HG03575 (cell line): ENCODE measurements at regions not wholly inside any gene's neighbourhood (a gene's known extent, or its start where the extent isn't known, plus 50 kb on each side); places are given as distances from the start of the nearest gene placed in this dataset.

Source experiments
- ATAC-seq: cut with Tn5 transposase; IDR thresholded peaks from one replicate; pipeline ENCODE4 v1.9.1; 2021; ENCODE audit not compliant: unreplicated experiment, insufficient number of reproducible peaks, low FRiP score; ENCODE audit errors: extremely low read depth

DNA sequence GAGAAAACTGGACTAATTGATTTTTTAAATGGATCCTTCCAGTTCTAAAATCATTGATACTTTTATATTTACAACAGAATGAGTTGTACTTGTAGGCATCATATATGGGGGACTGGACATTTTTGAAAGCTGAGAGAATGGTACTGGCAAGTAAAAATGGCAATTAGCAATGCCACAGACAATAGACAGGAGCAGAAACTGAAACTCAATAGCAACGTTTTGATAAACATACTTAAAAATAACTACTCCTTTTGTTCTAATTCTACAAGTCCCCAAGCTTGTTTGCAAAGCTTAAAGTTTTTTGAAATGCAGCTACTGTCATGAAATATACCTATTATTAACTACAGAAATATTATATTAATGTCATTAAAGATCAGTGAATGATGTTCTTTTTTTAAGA lies 52.8 kb upstream of the FBXL7 start:
- no peak for ATAC-seq

DNA sequence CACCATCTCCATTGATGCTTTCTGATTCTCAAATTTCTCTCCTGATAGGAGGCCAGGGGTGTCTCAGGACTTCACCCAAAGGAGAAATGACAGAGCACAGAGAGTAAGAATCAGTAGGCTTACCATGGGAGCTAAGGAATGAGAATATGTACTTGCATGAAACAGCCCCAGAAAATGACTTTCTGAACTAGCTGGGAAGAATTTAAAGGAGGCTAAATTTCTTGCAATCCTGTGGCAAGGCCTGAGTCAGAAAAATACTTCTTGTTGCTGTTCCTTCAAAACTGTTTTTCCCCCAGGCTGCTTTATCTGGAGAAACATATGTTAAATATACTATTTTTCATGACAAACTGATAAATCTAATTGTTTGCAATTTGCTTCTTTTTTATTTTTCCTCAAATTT lies 53.4 kb upstream of the FBXL7 start:
- no peak for ATAC-seq

DNA sequence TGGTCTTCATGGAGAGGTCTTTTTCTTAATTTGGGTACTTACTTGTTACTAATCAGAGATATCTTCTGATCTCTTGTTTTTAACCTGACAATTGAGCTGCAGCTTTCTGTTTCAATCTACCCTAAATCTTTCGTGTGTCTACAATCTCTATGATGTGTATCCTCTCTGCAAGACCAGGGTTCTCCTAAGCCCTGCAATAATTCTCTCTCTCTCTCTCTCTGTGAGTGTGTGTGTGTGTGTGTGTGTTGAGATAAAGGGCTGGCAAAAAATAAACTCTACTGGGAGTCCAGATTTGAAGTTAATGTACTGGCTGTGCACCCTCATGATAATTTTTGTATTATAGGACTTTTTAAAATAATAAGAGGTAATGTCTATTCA lies 57.8 kb upstream of the FBXL7 start:
- ATAC-seq = no peak

DNA sequence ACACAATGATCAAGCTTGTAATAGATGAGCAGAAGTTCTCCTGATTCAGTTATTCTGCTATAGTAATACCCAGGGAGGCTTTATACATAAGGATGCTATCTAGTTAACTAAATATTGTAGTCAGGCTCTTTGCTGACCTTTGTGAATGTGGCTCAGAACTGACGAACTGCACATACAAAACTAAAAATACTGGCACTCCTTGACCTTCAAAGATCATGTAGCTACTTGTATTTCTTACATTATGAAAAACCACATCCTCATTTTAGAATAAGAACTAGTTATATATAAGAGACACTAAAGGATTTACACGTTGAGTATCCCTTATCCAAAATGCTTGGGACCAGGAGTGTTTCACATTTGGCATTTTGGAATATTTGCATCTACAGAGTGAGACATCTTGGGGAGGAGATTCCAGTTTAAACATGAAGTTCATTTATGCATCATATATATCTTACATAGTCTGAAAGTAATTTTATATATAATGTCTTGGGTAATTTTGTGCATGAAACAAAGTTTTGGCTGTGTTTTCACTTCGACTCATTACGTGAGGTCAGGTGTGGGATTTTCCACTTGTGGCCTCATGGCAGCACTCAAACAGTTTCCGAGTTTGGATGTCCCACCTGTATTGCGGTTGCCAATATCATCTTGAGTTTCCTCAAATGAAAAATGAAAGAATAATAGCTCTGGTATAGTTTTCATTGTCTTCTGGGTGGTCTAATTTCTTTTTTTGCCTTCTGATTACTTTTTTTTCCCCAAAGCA lies 58.4 kb upstream of the FBXL7 start:
- no peak for ATAC-seq

DNA sequence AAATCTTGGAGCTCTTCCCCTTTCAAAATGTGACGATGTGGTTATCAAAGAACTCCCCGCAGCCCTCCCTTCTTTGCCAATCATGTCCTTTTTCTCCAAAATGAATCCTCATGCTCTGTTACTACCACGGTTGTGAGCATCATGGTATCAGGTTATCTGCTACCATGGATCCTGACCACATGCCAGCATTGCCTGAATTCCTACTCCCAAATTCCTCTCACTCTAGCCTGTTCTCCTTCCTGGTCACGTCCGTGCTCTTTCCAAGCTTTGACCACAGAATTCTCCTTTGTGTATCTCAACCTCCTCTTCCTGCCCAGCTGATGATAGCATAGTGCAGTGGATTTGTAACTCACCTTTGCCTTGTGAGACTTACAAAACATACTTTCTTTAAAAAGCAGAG lies 59.5 kb upstream of the FBXL7 start:
- no peak for ATAC-seq

DNA sequence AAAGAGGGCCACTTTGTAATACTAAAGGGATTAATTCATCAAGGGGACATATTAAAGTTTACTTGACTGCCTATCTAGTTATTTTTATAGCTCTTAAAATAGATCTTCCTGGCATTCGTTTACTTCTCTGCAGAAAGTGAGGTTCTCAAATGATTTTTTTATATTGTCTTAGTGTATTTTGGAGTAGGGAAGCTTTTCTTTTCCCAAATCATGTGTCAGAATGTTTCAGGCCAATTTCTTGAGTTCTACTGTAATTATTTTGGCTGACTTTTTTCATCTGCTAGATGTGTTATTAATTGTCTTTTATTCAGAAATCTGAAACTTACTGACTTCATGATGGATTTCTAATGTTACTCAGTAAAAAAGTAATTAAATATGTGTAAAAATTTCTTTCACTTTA lies 60.2 kb upstream of the FBXL7 start:
- no peak for ATAC-seq

DNA sequence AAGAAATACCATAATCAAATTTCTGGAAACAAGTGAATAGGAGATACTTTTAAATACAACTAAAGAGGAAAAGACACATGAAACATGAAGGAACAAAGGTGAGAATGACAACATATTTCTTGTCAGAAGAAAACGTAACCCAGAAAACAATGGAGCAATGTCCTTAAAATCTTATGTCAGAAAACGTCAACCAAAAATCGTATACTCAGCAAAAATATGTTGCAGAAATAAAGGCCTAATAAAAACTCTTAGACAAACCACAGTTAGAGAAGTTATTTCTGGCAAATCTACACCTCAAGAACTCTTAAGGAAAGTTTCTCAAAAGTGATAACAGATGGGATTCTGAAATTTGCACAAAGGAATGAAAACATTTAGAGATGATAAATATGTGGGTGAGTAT lies 66.3 kb upstream of the FBXL7 start:
- no peak for ATAC-seq

DNA sequence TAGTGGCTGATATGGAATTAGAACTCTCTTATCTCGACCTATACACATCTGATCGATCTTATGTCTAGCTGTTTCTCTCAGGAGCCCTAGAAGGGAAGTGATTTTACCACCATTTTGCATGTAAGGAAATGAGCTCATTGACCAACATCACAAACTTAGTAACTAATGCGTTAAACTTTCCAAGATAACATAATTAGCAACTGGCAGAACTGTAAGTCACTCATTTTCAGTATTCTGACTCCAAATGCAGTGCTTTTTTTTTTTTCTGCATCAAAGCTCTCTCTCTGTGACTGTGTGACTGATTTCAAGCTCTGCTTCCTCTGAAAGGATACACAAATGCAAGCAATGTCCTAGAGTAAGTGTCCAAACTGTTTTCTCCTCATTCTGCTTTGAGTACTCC lies 68.1 kb upstream of the FBXL7 start:
- ATAC-seq = no peak

DNA sequence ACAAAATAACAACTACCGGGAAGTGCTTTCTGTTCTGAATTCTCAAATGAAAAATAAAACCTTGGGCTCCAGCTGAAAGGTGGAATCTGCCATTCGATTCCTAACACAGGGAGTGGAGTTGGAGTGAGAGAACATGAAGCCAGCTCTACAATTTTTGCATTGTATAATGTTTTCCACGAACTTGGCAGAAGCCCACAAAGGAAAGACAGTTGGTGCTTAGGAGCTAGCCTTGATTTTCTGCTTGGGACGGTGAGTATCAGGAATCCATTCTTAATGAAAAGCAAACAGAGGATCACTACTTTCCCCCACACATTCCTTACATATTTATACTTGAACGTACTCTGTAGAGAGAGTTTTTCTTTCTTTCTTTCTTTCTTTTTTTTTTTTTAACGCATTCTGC lies 74.2 kb upstream of the FBXL7 start:
- no peak for ATAC-seq

DNA sequence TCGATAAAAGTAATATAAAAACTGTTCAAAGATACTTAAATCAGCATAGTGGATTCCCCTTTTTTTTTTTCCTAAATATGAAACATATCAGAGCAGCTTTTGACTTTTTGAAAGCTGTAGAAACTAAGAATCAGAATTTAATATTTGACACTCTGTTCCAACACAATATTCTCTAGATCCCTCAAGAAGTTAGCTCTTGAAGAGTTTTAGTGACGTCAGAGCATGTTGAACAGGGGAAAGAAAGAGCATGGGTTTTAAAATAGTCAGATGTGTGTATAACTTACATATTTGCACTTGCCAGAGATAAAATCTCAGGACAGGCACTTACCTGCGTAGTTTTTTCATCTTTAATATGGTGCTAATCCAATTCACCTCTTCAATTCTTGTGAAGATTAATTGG lies 75.2 kb upstream of the FBXL7 start:
- ATAC-seq = no peak

DNA sequence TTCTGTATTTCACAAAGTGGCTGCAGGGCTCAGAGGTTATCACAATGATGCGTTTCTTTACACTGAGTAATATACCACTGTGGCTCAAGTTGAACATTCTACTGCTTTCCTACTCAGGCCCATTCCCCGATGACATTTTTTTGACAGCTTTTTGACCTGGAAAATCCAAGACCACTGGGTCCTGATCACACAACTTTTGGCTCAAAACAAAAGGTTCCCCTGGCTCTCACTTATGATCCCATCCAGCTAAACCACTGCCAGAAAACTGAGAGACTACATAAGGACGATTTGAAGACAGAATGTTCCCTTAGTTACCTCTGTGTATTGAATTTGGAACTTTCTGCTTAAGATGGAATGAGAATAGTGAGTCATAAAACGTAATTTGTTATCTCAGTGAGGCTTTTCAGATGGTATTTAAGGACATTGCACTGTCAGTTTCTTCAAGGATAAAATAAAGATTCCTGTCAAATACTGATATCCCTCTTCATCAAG lies 78.0 kb upstream of the FBXL7 start:
- no peak for ATAC-seq

DNA sequence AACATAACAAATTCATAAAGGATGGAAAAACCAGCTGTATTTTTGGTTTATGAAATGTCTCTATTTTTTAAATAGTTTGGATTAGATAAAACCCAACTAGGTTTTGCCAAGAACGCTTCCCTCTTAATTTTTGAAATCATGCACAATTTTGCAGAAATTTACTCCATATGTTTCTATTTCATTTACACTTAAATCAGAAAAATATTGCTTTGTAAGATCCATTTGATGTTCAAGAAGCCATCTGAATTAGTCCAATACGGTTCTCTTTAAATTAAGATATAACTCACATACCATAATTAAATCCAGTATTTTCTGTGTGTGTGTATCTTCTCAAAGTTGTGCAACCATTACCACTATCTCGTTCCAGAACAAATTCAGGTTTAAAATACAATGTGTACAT lies 78.6 kb upstream of the FBXL7 start:
- no peak for ATAC-seq

DNA sequence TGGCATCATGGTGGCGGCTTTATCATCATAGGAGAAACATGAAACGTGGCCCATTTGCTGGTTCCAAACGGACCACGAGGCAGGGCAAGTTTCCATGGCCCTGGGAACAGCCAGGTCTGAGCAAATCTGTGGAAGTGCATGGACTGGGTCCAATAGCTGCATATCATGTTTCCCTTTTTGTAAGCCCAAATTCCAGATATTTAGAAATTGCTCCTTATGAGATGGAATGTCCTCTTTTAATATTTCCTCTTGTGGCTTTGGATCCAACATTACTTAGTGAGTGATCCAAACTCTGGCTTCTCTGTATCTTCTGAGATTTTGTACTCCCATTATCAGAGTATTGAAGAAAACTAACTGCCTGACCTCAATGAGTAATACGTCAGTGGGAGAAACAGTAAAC lies 79.8 kb upstream of the FBXL7 start:
- no peak for ATAC-seq

DNA sequence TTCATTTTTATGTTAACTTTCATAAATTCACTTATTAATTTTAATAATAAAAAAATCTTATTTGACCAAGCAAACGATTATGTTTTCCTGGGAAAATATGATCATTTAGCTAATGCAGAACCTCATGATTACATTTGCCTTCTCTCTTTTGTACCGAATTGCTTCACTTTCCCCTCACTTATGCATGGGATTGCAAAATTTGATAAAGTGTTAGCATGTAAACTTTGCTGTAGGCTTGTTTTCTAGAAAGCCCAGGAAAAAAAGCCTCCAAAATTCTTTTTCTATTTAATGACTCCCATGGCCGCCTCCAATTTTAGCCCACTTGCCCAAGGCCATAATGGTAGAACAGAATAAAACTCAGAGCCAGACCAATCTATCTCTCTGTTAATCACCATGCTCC lies 82.8 kb upstream of the FBXL7 start:
- ATAC-seq = no peak

DNA sequence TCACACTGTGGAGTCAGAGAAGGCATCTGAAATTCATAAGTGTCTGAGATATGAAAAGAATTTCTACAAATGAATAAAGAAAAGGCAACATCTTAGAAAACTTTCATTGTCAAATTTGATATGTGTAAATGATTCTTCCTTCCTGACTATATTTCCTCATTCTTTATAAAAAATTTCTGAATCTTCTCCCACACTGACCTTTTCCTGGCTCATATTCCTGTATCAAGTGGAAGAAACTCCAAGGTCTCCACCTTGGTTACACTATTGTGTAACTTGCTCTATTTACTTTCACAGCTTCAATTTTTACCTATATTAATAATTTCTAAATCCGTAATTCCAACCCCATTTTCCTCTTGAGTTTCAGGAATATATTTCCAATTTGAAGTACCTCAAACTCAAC lies 93.5 kb upstream of the FBXL7 start:
- no peak for ATAC-seq

DNA sequence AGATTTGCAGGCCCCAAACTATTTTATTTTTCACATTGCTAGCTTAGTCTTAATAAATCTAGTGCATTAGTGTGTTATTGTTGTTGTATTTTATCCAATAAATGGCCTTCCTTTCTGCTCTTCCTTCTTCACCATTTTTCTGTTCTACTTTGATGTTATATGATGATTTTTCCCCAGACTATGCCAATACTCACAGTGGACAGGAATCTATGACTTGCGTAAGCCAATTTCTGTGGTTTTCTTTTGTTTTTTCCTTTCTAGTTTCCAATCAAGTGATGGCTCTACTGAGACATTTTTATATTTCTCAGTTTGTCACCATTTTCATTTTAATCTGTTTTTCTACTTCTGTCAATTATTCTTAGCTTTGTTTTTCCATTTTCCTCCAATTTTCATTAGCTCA lies 106.8 kb upstream of the FBXL7 start:
- no peak for ATAC-seq

DNA sequence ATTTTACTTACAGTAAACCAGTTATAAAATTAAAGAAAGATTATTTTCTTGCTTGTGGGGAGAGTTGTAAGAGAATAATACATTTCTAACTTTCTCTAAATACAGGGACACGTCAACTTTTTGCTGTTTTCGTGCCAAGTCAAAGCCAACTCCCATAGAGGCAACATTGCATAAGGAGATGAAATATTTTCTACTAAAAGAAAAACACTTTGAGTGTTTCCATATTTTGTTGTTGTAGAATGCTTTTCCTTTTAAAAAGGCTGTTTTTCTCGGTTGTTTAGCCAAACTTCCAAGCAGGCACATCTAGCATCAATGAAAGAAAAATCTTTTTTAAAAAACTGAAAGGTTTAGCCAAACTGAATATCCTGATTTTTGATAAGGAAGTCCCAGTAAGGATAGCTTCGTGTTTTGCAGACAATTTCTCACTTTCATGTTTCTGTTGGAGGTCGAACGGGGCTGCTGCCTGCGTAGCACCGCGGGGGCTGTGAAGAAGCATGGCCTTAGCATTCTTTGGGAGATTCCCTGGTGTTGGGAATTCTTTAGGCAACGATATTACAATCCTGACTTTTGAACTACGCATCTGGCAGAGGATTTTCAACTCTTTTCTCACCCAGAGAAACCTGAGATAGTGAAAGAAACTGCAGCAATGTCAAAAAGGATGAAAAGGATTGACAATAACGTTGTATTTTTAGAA lies 108.1 kb upstream of the FBXL7 start:
- ATAC-seq = no peak

DNA sequence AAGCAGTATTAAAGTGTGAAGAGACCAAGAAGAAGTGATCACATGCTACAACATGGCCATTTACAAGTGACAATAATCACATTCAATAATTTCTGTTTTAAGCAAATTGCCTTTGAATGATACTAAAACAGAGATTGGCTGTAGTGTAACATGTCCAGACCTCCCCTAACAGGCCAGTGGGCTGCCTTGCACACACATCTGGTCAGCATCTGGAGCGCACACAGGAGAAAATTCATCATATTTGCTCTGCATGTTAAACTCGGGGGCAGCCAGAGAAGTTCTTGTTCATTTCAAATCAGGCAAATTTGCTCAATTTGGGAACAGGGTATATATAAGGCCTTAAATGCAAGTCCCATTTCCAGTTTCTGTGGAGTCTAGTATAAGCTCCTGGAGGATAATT lies 111.1 kb upstream of the FBXL7 start:
- ATAC-seq = no peak

DNA sequence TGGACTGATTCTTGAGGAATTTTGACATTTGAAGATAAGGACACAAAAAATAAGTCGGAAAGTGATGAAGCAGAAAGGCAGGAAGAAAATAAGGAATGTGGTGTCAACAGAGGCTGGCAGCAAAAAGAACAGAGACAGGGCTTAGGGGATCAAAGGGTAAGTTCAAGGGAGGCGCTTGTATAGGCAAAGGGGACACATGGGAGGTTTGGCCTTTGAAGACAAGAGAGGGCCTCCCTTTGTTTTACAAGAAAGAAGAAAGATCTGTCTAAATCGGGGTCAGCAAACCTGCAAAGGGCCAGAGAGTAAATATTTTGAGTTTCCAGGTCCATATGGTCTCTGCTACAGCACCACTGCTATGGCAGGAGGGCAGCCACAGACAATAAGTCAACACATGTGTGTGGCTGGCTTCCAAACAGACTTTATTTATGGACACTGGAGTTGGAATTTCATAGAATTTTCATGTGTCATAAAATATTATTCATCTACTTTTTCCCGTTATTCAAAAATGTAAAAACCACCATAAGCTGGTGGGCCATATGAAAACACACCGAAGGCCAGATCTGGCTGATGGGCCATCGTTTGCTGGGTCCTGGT lies 112.0 kb upstream of the FBXL7 start:
- no peak for ATAC-seq

DNA sequence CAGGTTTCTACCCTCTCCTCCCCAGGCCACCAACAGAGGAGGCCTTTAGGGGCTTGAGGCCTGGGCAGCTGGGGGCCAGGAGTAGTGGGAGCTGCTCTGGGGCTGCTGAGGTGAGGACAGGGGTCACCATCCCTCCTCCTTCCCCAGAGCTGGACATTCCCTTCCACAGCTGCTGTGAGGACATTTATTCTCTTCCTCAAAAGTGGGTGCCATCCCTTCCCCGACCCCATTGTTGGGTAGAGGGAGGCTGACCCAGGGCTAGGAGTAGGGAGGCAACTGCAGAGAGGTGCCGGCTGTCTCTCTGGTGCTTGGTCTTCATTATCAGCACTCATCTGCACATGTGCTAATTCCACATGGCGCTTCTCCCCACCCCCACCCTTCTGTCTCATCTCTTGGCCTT lies 113.9 kb upstream of the FBXL7 start:
- ATAC-seq = no peak
